Activated CD4-positive, alpha-beta memory T cell treated with anti-CD3 and anti-CD28 coated beads, Interleukin-2, amount 10 ng/mL, durations not matched to agents 7 days and 5 days (primary cell): ENCODE measurements at regions not wholly inside any gene's neighbourhood (a gene's known extent, or its start where the extent isn't known, plus 50 kb on each side); places are given as distances from the start of the nearest gene placed in this dataset.

Experiments used
- CTCF ChIA-PET: fragments of 350-600 bp; sonication (Branson Sonifier 250); formaldehyde crosslinking; loops from one replicate; lab custom pipeline; 2021; ENCODE audit warnings: antibody characterized with exemption, inconsistent platforms; lab: Charles Lee
- POLR2A ChIA-PET: fragments of 350-600 bp; sonication (Branson Sonifier 250); formaldehyde crosslinking; loops from one replicate; lab custom pipeline; 2021; ENCODE audit warnings: antibody characterized with exemption; lab: Charles Lee
- DNase-seq: peaks from one replicate; pipeline ENCODE4 v3.0.0-alpha.2; 2020
- H3K27ac Mint-ChIP-seq: one replicate; pipeline ENCODE4 v1.8.0; 2021; ENCODE audit warnings: mild to moderate bottlenecking, mixed read lengths
- H3K27me3 Mint-ChIP-seq: one replicate; pipeline ENCODE4 v1.8.0; 2021; ENCODE audit warnings: mixed read lengths
- H3K36me3 Mint-ChIP-seq: one replicate; pipeline ENCODE4 v1.8.0; 2021; ENCODE audit warnings: low read depth, mixed read lengths
- H3K4me1 Mint-ChIP-seq: one replicate; pipeline ENCODE4 v1.8.0; 2021; ENCODE audit warnings: mixed read lengths
- H3K4me3 Mint-ChIP-seq: one replicate; pipeline ENCODE4 v1.8.0; 2021; ENCODE audit warnings: mild to moderate bottlenecking, mixed read lengths
- H3K9me3 Mint-ChIP-seq: one replicate; pipeline ENCODE4 v1.8.0; 2021; ENCODE audit warnings: mixed read lengths

GRCh38 chr7:1318661-1319060 is 86.0 kb downstream of the UNCX start:
- H3K4me1 Mint-ChIP-seq, result no peaks in the 10 kb centered on the region
- peaks cover 2% of the 10 kb centered on the region for H3K27me3 Mint-ChIP-seq
- no peak overlapping the region for H3K4me3 Mint-ChIP-seq
- ChIA-PET POLR2A (no interaction called here), CTCF (no interaction called here)
- H3K27ac Mint-ChIP-seq, result no peak overlapping the region
- peaks cover 3% of the 10 kb centered on the region for H3K9me3 Mint-ChIP-seq
- H3K36me3 Mint-ChIP-seq, result no peaks in the 10 kb centered on the region
- no peak for DNase-seq

- Mint-ChIP-seq H3K27ac (no peak overlapping the region), H3K4me1 (no peaks in the 10 kb centered on the region), H3K27me3 (peaks cover 2% of the 10 kb centered on the region), H3K4me3 (no peak overlapping the region), H3K36me3 (no peaks in the 10 kb centered on the region), H3K9me3 (peaks cover 3% of the 10 kb centered on the region)
- DNase-seq, result no peak
- ChIA-PET POLR2A (no interaction called here), CTCF (no interaction called here)
Observed at GRCh38 chr7:1320616-1321240, 88.1 kb downstream of the UNCX start.

- peaks cover 3% of the 10 kb centered on the region for H3K9me3 Mint-ChIP-seq
- H3K4me1 Mint-ChIP-seq, result no peaks in the 10 kb centered on the region
- no peak for DNase-seq
- ChIA-PET POLR2A (no interaction called here), CTCF (interaction anchor here (0.5 kb wide), 1 partner anchor 91 kb away, joined by 3 read pairs; no protein-coding TSS in a partner anchor)
- H3K27me3 Mint-ChIP-seq, result peaks cover 2% of the 10 kb centered on the region
- no peaks in the 10 kb centered on the region for H3K36me3 Mint-ChIP-seq
- H3K4me3 Mint-ChIP-seq, result no peak overlapping the region
- H3K27ac Mint-ChIP-seq, result no peak overlapping the region
Observed at GRCh38 chr7:1321411-1322239, 89.0 kb downstream of the UNCX start.

GRCh38 chr7:1322240-1323110 is 89.8 kb downstream of the UNCX start:
- Mint-ChIP-seq H3K36me3 (no peaks in the 10 kb centered on the region), H3K4me3 (no peak overlapping the region), H3K27ac (no peak overlapping the region), H3K27me3 (peaks cover 2% of the 10 kb centered on the region), H3K4me1 (no peaks in the 10 kb centered on the region), H3K9me3 (peaks cover 3% of the 10 kb centered on the region)
- DNase-seq, result no peak
- ChIA-PET CTCF (no interaction called here), POLR2A (no interaction called here)

GRCh38 chr7:1323178-1324027 is 90.7 kb downstream of the UNCX start:
- ChIA-PET POLR2A (no interaction called here), CTCF (no interaction called here)
- Mint-ChIP-seq H3K4me1 (no peaks in the 10 kb centered on the region), H3K27me3 (peaks cover 2% of the 10 kb centered on the region), H3K9me3 (peaks cover 3% of the 10 kb centered on the region), H3K27ac (no peak overlapping the region), H3K36me3 (no peaks in the 10 kb centered on the region), H3K4me3 (no peak overlapping the region)
- no peak for DNase-seq

- H3K4me1 Mint-ChIP-seq, result no peaks in the 10 kb centered on the region
- H3K9me3 Mint-ChIP-seq, result peaks cover 3% of the 10 kb centered on the region
- no peak overlapping the region for H3K27ac Mint-ChIP-seq
- ChIA-PET POLR2A (no interaction called here), CTCF (no interaction called here)
- no peak for DNase-seq
- H3K27me3 Mint-ChIP-seq, result peaks cover 2% of the 10 kb centered on the region
- H3K36me3 Mint-ChIP-seq, result no peaks in the 10 kb centered on the region
- no peak overlapping the region for H3K4me3 Mint-ChIP-seq
Observed at GRCh38 chr7:1324028-1324900, 91.6 kb downstream of the UNCX start.

- H3K27me3 Mint-ChIP-seq, result peaks cover 2% of the 10 kb centered on the region
- ChIA-PET CTCF (interaction anchor here (0.6 kb wide), 1 partner anchor 510 kb away, joined by 3 read pairs; no protein-coding TSS in a partner anchor), POLR2A (no interaction called here)
- H3K4me1 Mint-ChIP-seq, result no peaks in the 10 kb centered on the region
- H3K27ac Mint-ChIP-seq, result no peak overlapping the region
- peaks cover 3% of the 10 kb centered on the region for H3K9me3 Mint-ChIP-seq
- no peak overlapping the region for H3K4me3 Mint-ChIP-seq
- DNase-seq, result no peak
- H3K36me3 Mint-ChIP-seq, result no peaks in the 10 kb centered on the region
Observed at GRCh38 chr7:1325246-1325645, 92.6 kb downstream of the UNCX start.

GRCh38 chr7:1325646-1326510 is 93.2 kb downstream of the UNCX start:
- no peaks in the 10 kb centered on the region for H3K4me1 Mint-ChIP-seq
- CTCF ChIA-PET, result interaction anchor here (0.6 kb wide), 1 partner anchor 510 kb away, joined by 3 read pairs; no protein-coding TSS in a partner anchor

GRCh38 chr7:1326511-1326785 is 93.8 kb downstream of the UNCX start:
- Mint-ChIP-seq H3K27me3 (peaks cover 2% of the 10 kb centered on the region), H3K27ac (no peak overlapping the region), H3K36me3 (no peaks in the 10 kb centered on the region), H3K4me1 (no peaks in the 10 kb centered on the region), H3K9me3 (no peaks in the 10 kb centered on the region), H3K4me3 (no peak overlapping the region)
- ChIA-PET CTCF (no interaction called here), POLR2A (no interaction called here)
- no peak for DNase-seq

More at GRCh38 chr7:1325646-1326510, 93.2 kb downstream of the UNCX start:
- DNase-seq, result no peak
- no peaks in the 10 kb centered on the region for H3K36me3 Mint-ChIP-seq
- H3K27me3 Mint-ChIP-seq, result peaks cover 2% of the 10 kb centered on the region
- H3K9me3 Mint-ChIP-seq, result no peaks in the 10 kb centered on the region
- no peak overlapping the region for H3K4me3 Mint-ChIP-seq
- no peak overlapping the region for H3K27ac Mint-ChIP-seq
- POLR2A ChIA-PET, result no interaction called here

GRCh38 chr7:1329261-1329660 is 96.6 kb downstream of the UNCX start:
- ChIA-PET CTCF (no interaction called here), POLR2A (no interaction called here)
- DNase-seq, result no peak
- Mint-ChIP-seq H3K27ac (no peak overlapping the region), H3K4me1 (no peaks in the 10 kb centered on the region), H3K27me3 (no peaks in the 10 kb centered on the region), H3K36me3 (no peaks in the 10 kb centered on the region), H3K4me3 (no peak overlapping the region), H3K9me3 (no peaks in the 10 kb centered on the region)

GRCh38 chr7:1329966-1330800 is 97.5 kb downstream of the UNCX start:
- H3K4me1 Mint-ChIP-seq, result no peaks in the 10 kb centered on the region
- DNase-seq, result no peak
- CTCF ChIA-PET, result no interaction called here
- H3K9me3 Mint-ChIP-seq, result no peaks in the 10 kb centered on the region
- POLR2A ChIA-PET, result no interaction called here
- H3K4me3 Mint-ChIP-seq, result no peak overlapping the region
- H3K27ac Mint-ChIP-seq, result no peak overlapping the region
- no peaks in the 10 kb centered on the region for H3K27me3 Mint-ChIP-seq
- H3K36me3 Mint-ChIP-seq, result no peaks in the 10 kb centered on the region
